ENCODE measurements at regions not wholly inside any gene's neighbourhood (a gene's known extent, or its start where the extent isn't known, plus 50 kb on each side); places are given as distances from the start of the nearest gene placed in this dataset.

DNA sequence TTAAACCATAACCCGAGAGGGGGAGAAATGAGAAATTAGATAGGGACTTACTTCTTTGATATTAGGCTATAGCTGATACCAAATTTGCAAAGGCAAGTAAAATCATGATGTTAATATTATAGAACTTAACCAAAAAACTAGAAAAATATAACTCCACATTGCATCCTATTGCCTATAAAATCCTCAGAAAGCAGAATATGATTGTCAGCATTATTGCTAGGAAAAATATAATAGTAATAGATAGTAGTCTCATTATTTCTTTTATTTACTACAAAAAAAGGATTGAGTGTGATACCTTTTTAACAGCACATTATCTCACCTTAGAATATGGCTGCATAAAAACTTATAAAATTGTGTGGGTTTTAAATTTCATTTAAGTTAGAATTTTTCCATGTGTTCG is 206.5 kb upstream of the CDIN1 start:
- TF ChIP-seq, protein P1, sequence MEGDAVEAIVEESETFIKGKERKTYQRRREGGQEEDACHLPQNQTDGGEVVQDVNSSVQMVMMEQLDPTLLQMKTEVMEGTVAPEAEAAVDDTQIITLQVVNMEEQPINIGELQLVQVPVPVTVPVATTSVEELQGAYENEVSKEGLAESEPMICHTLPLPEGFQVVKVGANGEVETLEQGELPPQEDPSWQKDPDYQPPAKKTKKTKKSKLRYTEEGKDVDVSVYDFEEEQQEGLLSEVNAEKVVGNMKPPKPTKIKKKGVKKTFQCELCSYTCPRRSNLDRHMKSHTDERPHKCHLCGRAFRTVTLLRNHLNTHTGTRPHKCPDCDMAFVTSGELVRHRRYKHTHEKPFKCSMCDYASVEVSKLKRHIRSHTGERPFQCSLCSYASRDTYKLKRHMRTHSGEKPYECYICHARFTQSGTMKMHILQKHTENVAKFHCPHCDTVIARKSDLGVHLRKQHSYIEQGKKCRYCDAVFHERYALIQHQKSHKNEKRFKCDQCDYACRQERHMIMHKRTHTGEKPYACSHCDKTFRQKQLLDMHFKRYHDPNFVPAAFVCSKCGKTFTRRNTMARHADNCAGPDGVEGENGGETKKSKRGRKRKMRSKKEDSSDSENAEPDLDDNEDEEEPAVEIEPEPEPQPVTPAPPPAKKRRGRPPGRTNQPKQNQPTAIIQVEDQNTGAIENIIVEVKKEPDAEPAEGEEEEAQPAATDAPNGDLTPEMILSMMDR (IDR thresholded peaks at IDR 0.05): no peak
- no peak for TF ChIP-seq EZH2 (IDR thresholded peaks at IDR 0.05)

Data from neural progenitor cell (in vitro differentiated cells).